Calu3 (cell line): ENCODE measurements at regions not wholly inside any gene's neighbourhood (a gene's known extent, or its start where the extent isn't known, plus 50 kb on each side); places are given as distances from the start of the nearest gene placed in this dataset.

ENCODE experiments used
- BruUV-seq: library from RNA; stranded (reverse); fragments of 400-500 nt; replicated peaks from 2 replicates; lab custom pipeline; 2021; lab: Mats Ljungman, UMichigan
- CTCF ChIA-PET: fragments of 300-600 bp; sonication (Branson Sonifier 250); formaldehyde crosslinking; loops from one replicate; lab custom pipeline; 2022; ENCODE audit warnings: antibody characterized with exemption; lab: Charles Lee
- DNase-seq: peaks from one replicate; pipeline ENCODE4 v3.0.0; 2022
- H3K27ac Mint-ChIP-seq: one replicate; pipeline ENCODE4 v1.8.0; 2022; ENCODE audit warnings: mixed read lengths; ENCODE audit not compliant: unreplicated experiment
- H3K27me3 Mint-ChIP-seq: one replicate; pipeline ENCODE4 v1.8.0; 2022; ENCODE audit warnings: mixed read lengths; ENCODE audit not compliant: unreplicated experiment
- H3K36me3 Mint-ChIP-seq: one replicate; pipeline ENCODE4 v1.8.0; 2022; ENCODE audit warnings: mild to moderate bottlenecking, moderate library complexity, mixed read lengths; ENCODE audit not compliant: insufficient read depth, unreplicated experiment
- H3K4me1 Mint-ChIP-seq: one replicate; pipeline ENCODE4 v1.8.0; 2022; ENCODE audit warnings: mild to moderate bottlenecking, low read depth, mixed read lengths; ENCODE audit not compliant: unreplicated experiment
- H3K4me3 Mint-ChIP-seq: one replicate; pipeline ENCODE4 v1.8.0; 2022; ENCODE audit warnings: mild to moderate bottlenecking, low read depth, moderate library complexity, mixed read lengths; ENCODE audit not compliant: unreplicated experiment
- H3K9me3 Mint-ChIP-seq: one replicate; pipeline ENCODE4 v1.8.0; 2022; ENCODE audit warnings: low read depth, mixed read lengths; ENCODE audit not compliant: unreplicated experiment
- CTCF ChIP-seq: fragments of 200-600 bp; IDR thresholded peaks from one replicate; pipeline ENCODE4 v1.8.0; 2022; ENCODE audit warnings: antibody characterized with exemption; ENCODE audit not compliant: unreplicated experiment
- intact Hi-C: fragments of 100-400 bp; cut with micrococcal nuclease; formaldehyde crosslinking; loops from one replicate; pipeline ENCODE4 v1.10.0; 2022; ENCODE audit not compliant: unreplicated experiment

- H3K27me3 Mint-ChIP-seq = no peaks in the 10 kb centered on the region
- peaks cover 6% of the 10 kb centered on the region for H3K4me1 Mint-ChIP-seq
- CTCF ChIA-PET = no interaction called here
- H3K4me3 Mint-ChIP-seq = no peak overlapping the region
- no peak overlapping the region for H3K27ac Mint-ChIP-seq
- H3K9me3 Mint-ChIP-seq = no peaks in the 10 kb centered on the region
- intact Hi-C loops = no loop called here
- H3K36me3 Mint-ChIP-seq = no peaks in the 10 kb centered on the region
- TF ChIP-seq CTCF = no peak
- no TSS peak for BruUV-seq
- no peak for DNase-seq
These were observed 247.0 kb downstream of the PTBP2 start for GRCh38 chr1:96968541-96968940.

DNA sequence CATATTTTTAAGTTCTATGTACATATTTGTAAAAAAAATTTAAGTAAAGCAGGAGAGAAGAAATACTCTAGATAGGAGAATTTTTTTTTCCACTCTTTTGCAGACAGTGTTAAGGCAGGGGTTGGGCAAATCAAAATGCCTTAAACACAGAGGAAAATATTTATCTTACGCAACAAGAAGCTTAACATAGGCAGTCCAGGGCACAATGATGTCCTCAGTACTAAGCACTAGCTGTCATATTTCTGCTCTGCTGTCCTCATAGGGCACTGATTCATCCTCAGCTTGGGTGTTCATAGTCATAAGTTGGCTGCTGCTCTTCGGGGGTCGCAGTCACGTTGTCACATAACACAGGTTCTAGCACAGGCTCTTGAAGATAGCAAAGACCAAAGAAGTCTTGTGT lies 247.4 kb downstream of the PTBP2 start:
- no peak for TF ChIP-seq CTCF
- no peak overlapping the region for H3K27ac Mint-ChIP-seq
- BruUV-seq = no TSS peak
- no peak for DNase-seq
- H3K9me3 Mint-ChIP-seq = no peaks in the 10 kb centered on the region
- H3K36me3 Mint-ChIP-seq = no peaks in the 10 kb centered on the region
- intact Hi-C loops = no loop called here
- no peaks in the 10 kb centered on the region for H3K27me3 Mint-ChIP-seq
- CTCF ChIA-PET = interaction anchor here (0.6 to 1.1 kb wide), 2 partner anchors 81 to 83 kb away, joined by 3 read pairs; no protein-coding TSS in a partner anchor
- peaks cover 10% of the 10 kb centered on the region for H3K4me1 Mint-ChIP-seq
- H3K4me3 Mint-ChIP-seq = no peak overlapping the region

DNA sequence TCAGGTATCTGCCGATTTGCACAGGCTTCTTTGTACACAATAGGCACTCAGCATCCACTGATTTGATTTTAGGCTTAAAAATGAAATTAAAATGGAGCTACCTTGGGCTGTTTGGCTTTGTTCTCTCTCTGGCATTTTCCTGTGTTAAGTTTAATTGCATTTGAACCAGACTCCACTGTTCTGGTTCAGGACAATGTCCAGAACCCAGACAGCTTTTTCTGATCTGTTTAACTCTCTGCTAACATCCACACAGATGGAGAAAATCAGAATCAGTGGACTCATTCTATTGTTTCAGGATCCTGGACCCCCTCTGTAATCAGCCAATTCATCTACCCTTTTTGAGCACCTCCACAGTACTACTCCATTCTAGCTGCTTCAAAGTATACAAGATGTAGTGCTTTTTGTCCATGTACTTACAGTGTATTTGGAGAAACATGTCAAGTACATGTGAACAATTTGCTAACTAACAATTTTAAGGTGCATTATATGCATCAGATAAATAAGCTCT lies 248.1 kb downstream of the PTBP2 start:
- no peak for DNase-seq
- Mint-ChIP-seq H3K36me3 (no peaks in the 10 kb centered on the region), H3K27me3 (no peaks in the 10 kb centered on the region), H3K27ac (no peak overlapping the region), H3K4me3 (no peak overlapping the region), H3K4me1 (peaks cover 13% of the 10 kb centered on the region), H3K9me3 (no peaks in the 10 kb centered on the region)
- intact Hi-C loops = no loop called here
- BruUV-seq = no TSS peak
- CTCF ChIA-PET = interaction anchor here (0.6 to 1.1 kb wide), 2 partner anchors 81 to 84 kb away, joined by 3 read pairs; no protein-coding TSS in a partner anchor
- TF ChIP-seq CTCF = no peak

DNA sequence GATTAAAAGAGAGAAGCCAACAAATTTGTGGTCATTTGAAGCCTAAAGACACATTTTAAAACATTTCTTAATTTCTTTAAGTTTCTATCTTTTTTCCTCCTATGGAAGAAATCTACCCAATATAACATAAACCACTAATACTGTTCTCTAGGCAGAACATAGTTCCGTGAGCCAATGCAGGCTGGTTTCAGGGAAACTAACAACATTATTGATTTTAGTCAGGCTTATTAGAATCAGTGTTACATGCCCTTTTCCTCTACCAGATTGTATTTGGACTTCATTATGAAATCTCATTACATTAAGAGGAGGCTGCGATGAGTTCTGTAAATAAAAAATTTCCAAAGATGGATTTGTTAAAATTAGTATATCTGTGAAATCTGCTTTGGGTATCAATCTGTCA lies 249.9 kb downstream of the PTBP2 start:
- no peak for DNase-seq
- peaks cover 13% of the 10 kb centered on the region for H3K4me1 Mint-ChIP-seq
- no peak overlapping the region for H3K4me3 Mint-ChIP-seq
- peaks cover 3% of the 10 kb centered on the region for H3K9me3 Mint-ChIP-seq
- H3K27me3 Mint-ChIP-seq = no peaks in the 10 kb centered on the region
- no peak overlapping the region for H3K27ac Mint-ChIP-seq
- H3K36me3 Mint-ChIP-seq = no peaks in the 10 kb centered on the region
- no TSS peak for BruUV-seq
- TF ChIP-seq CTCF = no peak
- intact Hi-C loops = no loop called here
- CTCF ChIA-PET = no interaction called here
